Glutamatergic neuron (in vitro differentiated cells): ENCODE measurements at regions not wholly inside any gene's neighbourhood (a gene's known extent, or its start where the extent isn't known, plus 50 kb on each side); places are given as distances from the start of the nearest gene placed in this dataset.

ENCODE experiments used
- DNase-seq: peaks from one replicate; pipeline ENCODE4 v3.0.0; 2022
- H3K27ac Mint-ChIP-seq: one replicate; pipeline ENCODE4 v1.8.0; 2020; ENCODE audit warnings: mild to moderate bottlenecking, mixed read lengths, inconsistent platforms; ENCODE audit not compliant: unreplicated experiment
- H3K27me3 Mint-ChIP-seq: one replicate; pipeline ENCODE4 v1.8.0; 2020; ENCODE audit warnings: mild to moderate bottlenecking, moderate library complexity, mixed read lengths, inconsistent platforms; ENCODE audit not compliant: unreplicated experiment
- H3K36me3 Mint-ChIP-seq: one replicate; pipeline ENCODE4 v1.8.0; 2020; ENCODE audit warnings: mild to moderate bottlenecking, mixed read lengths, inconsistent platforms; ENCODE audit not compliant: unreplicated experiment
- H3K4me1 Mint-ChIP-seq: one replicate; pipeline ENCODE4 v1.8.0; 2020; ENCODE audit warnings: mild to moderate bottlenecking, low read depth, mixed read lengths, inconsistent platforms; ENCODE audit not compliant: unreplicated experiment
- H3K4me3 Mint-ChIP-seq: one replicate; pipeline ENCODE4 v1.8.0; 2020; ENCODE audit warnings: mild to moderate bottlenecking, mixed read lengths, inconsistent platforms; ENCODE audit not compliant: unreplicated experiment
- H3K9me3 Mint-ChIP-seq: one replicate; pipeline ENCODE4 v1.8.0; 2020; ENCODE audit warnings: mild to moderate bottlenecking, moderate library complexity, mixed read lengths, inconsistent platforms; ENCODE audit not compliant: unreplicated experiment
- TF ChIP-seq, protein P1 (sequence below): fragments of 200-600 bp; sonication (generic); IDR thresholded peaks from one replicate; pipeline ENCODE4 v1.5.0; 2021; ENCODE audit not compliant: partially characterized antibody, unreplicated experiment

DNA sequence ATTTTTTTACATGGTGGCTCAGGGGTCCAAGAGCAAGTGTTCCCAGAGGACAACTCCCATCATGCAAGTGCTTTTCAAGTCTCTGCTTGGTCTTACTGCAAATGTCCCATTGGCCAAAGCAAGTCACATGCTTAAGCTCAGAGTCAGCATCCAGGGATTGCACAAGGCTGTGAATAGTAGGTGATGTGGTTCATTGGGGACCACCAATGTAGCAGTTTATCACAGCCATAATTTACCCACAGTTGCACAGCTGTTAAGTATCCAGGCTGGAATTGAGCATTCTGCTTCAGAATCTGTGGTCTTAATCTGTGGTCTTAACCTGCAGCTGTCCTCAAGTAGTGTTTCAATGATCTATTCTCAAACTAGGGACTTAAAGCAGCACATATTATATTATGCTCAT, 71.4 kb upstream of the PLCL2 start:
- H3K9me3 Mint-ChIP-seq: no peaks in the 10 kb centered on the region
- H3K27ac Mint-ChIP-seq: no peak overlapping the region
- H3K36me3 Mint-ChIP-seq: no peaks in the 10 kb centered on the region
- TF ChIP-seq, protein P1, sequence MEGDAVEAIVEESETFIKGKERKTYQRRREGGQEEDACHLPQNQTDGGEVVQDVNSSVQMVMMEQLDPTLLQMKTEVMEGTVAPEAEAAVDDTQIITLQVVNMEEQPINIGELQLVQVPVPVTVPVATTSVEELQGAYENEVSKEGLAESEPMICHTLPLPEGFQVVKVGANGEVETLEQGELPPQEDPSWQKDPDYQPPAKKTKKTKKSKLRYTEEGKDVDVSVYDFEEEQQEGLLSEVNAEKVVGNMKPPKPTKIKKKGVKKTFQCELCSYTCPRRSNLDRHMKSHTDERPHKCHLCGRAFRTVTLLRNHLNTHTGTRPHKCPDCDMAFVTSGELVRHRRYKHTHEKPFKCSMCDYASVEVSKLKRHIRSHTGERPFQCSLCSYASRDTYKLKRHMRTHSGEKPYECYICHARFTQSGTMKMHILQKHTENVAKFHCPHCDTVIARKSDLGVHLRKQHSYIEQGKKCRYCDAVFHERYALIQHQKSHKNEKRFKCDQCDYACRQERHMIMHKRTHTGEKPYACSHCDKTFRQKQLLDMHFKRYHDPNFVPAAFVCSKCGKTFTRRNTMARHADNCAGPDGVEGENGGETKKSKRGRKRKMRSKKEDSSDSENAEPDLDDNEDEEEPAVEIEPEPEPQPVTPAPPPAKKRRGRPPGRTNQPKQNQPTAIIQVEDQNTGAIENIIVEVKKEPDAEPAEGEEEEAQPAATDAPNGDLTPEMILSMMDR: no peak
- H3K27me3 Mint-ChIP-seq: no peaks in the 10 kb centered on the region
- no peak for DNase-seq
- no peak overlapping the region for H3K4me3 Mint-ChIP-seq
- H3K4me1 Mint-ChIP-seq: peaks cover 16% of the 10 kb centered on the region

DNA sequence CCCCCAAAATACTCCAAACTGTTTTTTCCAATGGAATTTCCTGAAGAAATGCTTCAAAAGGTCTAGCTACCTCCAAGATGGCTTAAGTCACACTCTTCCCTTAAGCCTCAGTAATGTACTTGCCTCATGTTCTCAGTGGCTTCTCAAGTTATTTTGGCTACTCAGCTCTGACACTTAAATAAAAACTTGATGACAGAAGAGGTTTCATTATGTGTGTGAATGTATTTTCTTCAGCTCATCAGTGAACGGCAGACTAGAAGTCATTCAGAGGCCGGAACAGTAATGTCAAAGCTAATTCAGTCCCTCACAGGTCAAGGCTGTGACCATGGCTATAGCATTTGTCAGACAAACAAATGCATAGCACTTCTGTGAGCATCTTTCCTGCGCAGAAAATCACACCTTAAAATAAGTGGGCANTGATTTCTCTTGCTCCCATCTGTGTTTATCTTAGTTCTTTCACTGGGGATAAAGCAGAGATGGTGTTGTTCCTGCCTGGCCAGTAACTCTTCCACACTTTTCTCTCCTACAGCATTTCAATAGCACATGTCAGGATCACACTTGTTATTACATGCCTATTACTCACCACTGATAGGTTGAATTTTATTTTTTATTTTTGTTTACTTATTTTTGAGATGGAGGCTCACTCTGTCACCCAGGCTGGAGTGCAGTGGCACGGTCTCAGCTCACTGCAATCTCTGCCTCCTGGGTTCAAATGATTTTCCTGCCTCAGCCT, 68.5 kb upstream of the PLCL2 start:
- no peak for DNase-seq
- Mint-ChIP-seq H3K27ac (no peak overlapping the region), H3K9me3 (no peaks in the 10 kb centered on the region), H3K27me3 (no peaks in the 10 kb centered on the region), H3K4me3 (no peak overlapping the region), H3K36me3 (no peaks in the 10 kb centered on the region), H3K4me1 (peaks cover 3% of the 10 kb centered on the region)
- TF ChIP-seq, protein P1: no peak

DNA sequence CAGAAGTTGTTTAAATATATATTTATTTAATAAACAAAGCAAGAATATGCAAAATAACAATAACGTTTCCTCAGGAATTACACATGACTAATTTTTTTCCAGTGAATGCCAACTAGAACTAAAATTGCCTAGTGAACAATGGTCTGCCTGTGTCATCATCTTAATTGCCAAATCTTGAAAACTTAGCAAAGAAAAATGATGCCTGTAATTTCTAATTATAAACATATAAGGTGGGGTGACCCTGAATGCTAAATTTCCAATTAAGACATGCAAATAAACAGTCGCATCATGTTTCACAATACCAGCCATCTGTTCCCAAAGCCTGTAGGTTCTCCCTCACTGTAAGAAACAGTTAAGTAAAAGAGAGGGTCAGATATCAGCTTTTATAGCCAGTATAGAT, 67.6 kb upstream of the PLCL2 start:
- H3K27ac Mint-ChIP-seq: no peak overlapping the region
- no peak overlapping the region for H3K4me3 Mint-ChIP-seq
- peaks cover 3% of the 10 kb centered on the region for H3K4me1 Mint-ChIP-seq

DNA sequence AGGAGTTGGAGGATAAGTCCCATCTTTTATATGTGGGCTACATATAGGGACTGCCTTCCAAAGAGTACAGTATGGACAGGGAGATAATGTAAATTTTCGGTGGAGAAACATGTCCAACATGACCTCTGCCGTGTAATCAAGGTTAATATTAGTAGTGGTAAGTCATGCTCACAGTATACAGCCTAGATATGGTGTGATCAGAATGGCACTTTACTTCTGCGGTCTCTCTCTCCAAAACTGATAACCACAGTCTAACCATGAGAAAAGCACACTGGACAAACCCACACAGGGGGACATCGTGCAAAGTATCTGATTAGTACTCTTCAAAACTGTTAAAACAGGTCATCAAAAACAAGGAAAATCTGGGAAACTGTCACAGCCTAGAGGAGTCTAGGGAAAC, 66.6 kb upstream of the PLCL2 start:
- H3K27me3 Mint-ChIP-seq: peaks cover 5% of the 10 kb centered on the region
- peaks cover 7% of the 10 kb centered on the region for H3K36me3 Mint-ChIP-seq
- TF ChIP-seq, protein P1: no peak
- H3K4me3 Mint-ChIP-seq: no peak overlapping the region
- peaks cover 3% of the 10 kb centered on the region for H3K4me1 Mint-ChIP-seq
- H3K9me3 Mint-ChIP-seq: no peaks in the 10 kb centered on the region
- no peak for DNase-seq
- H3K27ac Mint-ChIP-seq: no peak overlapping the region

More for the DNA sequence above, 67.6 kb upstream of the PLCL2 start:
- no peak for DNase-seq
- Mint-ChIP-seq H3K27me3 (peaks cover 2% of the 10 kb centered on the region), H3K36me3 (peaks cover 5% of the 10 kb centered on the region), H3K9me3 (no peaks in the 10 kb centered on the region)
- TF ChIP-seq, protein P1: no peak

DNA sequence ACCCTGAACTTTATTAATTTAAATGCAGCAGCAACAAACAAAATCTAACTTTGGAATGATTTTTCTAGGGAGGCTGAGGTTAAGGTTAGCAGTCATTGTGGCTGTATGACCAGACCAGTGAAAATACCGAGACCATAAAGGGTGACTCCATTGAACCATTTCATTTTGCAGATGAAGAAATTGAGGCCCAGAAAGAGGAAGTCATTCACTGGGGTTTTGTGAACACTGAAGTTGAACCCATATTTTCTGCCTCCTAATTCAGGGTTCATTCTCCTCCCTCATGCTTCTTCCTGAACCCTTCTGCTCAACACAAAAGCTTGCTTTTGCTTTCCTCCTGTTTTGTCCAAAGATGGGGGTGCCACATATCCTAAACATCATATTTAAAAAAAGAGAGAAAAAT, 65.8 kb upstream of the PLCL2 start:
- TF ChIP-seq, protein P1: no peak
- DNase-seq: no peak
- H3K27me3 Mint-ChIP-seq: peaks cover 5% of the 10 kb centered on the region
- H3K36me3 Mint-ChIP-seq: peaks cover 7% of the 10 kb centered on the region
- no peaks in the 10 kb centered on the region for H3K9me3 Mint-ChIP-seq
- no peak overlapping the region for H3K4me3 Mint-ChIP-seq
- peaks cover 3% of the 10 kb centered on the region for H3K4me1 Mint-ChIP-seq
- no peak overlapping the region for H3K27ac Mint-ChIP-seq
